ENCODE measurements at regions not wholly inside any gene's neighbourhood (a gene's known extent, or its start where the extent isn't known, plus 50 kb on each side); places are given as distances from the start of the nearest gene placed in this dataset.

DNA sequence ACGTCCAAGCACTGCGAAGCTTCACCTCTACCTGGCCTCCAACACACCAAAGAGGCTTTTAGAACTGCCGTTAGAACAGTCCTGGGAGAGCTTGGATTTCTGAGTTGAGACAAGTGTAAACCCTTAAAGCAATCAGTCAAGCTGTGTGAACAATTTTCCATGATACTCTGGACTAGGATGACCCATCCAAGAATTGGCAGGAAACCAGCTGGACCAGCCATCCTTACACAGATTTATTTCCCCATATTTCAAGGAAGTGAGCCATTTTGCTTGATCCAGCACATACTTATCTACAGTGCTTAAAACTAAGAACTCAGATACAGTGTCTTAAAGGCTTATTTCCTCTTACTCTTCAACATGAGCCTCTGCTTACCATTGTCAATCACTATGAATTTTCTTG is 340.7 kb upstream of the HS3ST1 start:
- TF ChIP-seq CTCF (IDR thresholded peaks at IDR 0.05) (no peak), POLR2A (IDR thresholded peaks at IDR 0.05) (no peak), POLR2AphosphoS5 (IDR thresholded peaks at IDR 0.05) (no peak)
